Peyer's patch (tissue), 4 donors: ENCODE measurements at regions not wholly inside any gene's neighbourhood (a gene's known extent, or its start where the extent isn't known, plus 50 kb on each side); places are given as distances from the start of the nearest gene placed in this dataset.
"Not testable (repeated sequence)": the region's sequence is repeated elsewhere in the genome, so short reads cannot be mapped to it uniquely, and the experiment has no call there.

Experiments
- CTCF ChIP-seq, 6 experiments: fragments of 450-650 bp in 4 of 6; fragments of 200-600 bp in 2 of 6; sonication (generic) in 1 of 6; IDR thresholded peaks; one replicate each; pipeline ENCODE4 v1.5.1; 2017 to 2019; ENCODE audit warnings: antibody characterized with exemption in 6 of 6, mild to moderate bottlenecking in 3 of 6, moderate library complexity in 1 of 6
- POLR2A ChIP-seq, 2 donors: fragments of 450-650 bp; IDR thresholded peaks; one replicate each; pipeline ENCODE4 v1.5.1; 2017; ENCODE audit warnings: antibody characterized with exemption in 2 of 2, mild to moderate bottlenecking in 2 of 2, moderate library complexity in 2 of 2

DNA sequence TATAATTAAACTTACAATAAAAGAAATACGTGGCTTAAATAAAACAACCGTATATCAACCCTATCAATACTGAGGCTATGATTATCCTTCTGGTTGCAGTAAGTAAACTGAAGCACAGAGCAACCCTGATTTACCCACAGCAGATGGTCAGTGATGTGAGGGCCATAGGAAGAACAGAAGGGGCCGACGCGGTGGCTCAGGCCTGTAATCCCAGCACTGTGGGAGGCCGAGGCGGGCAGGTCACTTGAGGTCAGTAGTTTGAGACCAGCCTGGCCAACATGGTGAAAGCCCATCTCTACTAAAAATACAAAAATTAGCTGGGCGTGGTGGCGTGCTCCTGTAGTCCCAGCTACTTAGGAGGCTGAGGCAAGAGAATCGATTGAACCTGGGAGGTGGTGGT, 94.2 kb upstream of the SLC25A33 start:
- not testable (repeated sequence) for TF ChIP-seq CTCF, POLR2A (IDR thresholded peaks at IDR 0.05)
